ENCODE measurements at regions not wholly inside any gene's neighbourhood (a gene's known extent, or its start where the extent isn't known, plus 50 kb on each side); places are given as distances from the start of the nearest gene placed in this dataset.

DNA sequence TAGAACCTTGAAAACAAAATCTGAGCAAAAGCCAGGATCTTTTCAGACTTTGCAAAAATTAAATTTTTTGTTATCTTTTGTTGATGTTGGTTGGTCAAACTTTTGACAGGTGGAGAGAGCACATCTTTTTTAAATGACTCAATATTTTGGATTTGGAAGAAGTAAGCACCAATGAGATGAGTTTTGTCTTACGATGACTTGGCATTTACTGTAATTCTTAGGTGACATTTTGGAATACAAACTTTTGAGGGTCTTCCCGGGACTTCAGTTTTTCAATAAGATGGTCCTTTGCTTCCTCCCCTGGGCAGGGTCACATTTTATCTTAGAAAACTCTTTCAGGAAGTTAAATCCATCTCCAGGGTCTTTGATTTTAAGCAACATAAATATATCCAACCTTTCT lies 423.9 kb downstream of the HS3ST3B1 start:
- no peak for TF ChIP-seq EZH2 (optimal IDR thresholded peaks at IDR 0.05; ENCODE audit: low read depth, low read length)
- TF ChIP-seq, protein P1, sequence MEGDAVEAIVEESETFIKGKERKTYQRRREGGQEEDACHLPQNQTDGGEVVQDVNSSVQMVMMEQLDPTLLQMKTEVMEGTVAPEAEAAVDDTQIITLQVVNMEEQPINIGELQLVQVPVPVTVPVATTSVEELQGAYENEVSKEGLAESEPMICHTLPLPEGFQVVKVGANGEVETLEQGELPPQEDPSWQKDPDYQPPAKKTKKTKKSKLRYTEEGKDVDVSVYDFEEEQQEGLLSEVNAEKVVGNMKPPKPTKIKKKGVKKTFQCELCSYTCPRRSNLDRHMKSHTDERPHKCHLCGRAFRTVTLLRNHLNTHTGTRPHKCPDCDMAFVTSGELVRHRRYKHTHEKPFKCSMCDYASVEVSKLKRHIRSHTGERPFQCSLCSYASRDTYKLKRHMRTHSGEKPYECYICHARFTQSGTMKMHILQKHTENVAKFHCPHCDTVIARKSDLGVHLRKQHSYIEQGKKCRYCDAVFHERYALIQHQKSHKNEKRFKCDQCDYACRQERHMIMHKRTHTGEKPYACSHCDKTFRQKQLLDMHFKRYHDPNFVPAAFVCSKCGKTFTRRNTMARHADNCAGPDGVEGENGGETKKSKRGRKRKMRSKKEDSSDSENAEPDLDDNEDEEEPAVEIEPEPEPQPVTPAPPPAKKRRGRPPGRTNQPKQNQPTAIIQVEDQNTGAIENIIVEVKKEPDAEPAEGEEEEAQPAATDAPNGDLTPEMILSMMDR (IDR thresholded peaks at IDR 0.05; ENCODE audit: low read length) = no peak
- no peak for TF ChIP-seq EZH2phosphoT487 (IDR thresholded peaks at IDR 0.05; ENCODE audit: low read length)
